ENCODE measurements at regions not wholly inside any gene's neighbourhood (a gene's known extent, or its start where the extent isn't known, plus 50 kb on each side); places are given as distances from the start of the nearest gene placed in this dataset.
"Not testable (repeated sequence)": the region's sequence is repeated elsewhere in the genome, so short reads cannot be mapped to it uniquely, and the experiment has no call there.

DNA sequence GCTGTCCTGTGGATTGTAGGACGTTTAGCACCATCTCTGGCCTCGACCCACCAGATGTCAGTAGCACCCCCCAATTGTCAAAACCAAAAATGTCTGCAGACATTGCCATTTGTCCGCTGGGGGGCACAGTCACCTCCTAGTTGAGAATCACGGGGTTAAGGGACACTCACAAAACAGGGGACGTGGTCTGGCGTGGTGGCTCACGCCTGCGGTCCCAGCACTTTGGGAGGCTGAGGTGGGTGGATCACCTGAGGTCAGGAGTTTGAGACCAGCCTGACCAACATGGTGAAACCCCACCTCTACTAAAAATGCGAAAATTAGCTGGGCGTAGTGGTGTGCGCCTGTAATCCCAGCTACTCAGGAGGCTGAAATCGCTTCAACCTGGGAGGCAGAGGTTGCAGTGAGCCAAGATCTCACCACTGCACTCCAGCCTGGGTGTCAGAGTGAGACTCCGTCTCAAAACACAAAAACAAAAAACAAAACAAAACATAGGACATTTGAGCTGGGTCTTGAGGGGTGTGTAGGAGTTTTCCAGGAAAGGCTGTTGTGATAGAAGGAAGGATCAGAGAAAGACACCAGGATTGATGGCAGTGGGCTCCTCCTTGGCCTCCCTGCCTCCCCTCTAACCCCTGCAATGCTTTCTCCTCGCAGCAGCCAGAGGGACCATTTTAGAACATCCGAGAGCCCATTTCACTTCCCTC, 171.8 kb upstream of the GSE1 start:
- no peak for DNase-seq (ENCODE audit: low read depth, low spot score)

DNA sequence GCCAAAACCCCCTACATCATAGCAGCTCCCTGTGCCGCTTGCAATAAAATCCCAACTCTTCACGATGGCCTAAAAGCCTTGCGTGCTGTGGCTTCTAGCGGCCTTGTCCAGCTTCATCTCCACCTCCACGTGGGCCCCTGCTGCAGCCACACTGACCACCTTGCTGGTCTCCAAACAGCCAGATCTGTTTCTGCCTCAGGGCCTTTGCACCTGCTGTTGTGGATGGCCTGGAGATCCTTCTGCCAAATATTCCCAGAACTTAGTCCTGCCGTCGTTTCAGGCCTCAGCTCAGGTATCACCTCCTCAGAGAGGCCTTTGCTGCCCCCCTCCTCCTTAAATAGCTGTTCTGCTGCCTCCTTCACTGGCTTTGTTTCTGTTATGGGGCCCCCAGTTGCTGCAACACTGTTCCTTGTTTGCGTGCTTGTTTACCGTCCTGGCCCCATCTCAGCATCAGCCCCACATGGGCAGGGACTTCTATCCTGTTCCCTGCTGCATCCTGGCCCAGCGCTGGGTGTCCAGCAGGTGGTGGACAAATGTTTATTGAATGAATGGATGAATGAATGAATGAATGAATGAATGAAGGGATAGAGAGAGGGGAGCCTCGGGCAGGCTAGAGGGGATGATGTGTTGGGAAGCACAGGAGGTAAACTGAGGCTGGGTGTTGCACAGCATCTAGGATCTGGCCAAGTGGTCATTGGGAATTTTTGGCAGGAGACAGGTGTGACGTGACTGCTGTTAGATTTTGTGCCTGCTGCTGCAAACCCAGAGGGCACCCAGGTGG, 171.0 kb upstream of the GSE1 start:
- no peak for DNase-seq (ENCODE audit: low read depth, low spot score)

DNA sequence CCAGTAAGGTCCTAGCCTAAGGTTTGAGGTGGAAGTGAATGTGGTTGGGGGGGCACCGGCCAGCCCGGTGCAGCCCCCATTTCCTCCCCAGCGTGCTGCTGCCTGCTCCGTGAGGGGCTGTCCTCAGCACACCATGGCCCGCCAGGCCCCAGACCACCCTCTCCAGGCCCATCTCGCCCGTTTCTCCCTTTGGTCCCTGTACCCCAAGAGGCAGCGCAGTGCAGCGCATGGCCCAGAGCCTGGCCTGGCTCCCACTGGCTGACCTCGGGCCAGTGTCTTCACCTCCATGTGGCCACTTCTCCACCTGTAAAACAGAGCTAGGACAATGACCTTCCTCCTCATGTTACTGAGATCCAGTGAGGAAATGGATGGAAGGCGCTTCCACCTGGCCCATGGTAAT, 170.0 kb upstream of the GSE1 start:
- DNase-seq (ENCODE audit: low read depth, low spot score), result no peak

DNA sequence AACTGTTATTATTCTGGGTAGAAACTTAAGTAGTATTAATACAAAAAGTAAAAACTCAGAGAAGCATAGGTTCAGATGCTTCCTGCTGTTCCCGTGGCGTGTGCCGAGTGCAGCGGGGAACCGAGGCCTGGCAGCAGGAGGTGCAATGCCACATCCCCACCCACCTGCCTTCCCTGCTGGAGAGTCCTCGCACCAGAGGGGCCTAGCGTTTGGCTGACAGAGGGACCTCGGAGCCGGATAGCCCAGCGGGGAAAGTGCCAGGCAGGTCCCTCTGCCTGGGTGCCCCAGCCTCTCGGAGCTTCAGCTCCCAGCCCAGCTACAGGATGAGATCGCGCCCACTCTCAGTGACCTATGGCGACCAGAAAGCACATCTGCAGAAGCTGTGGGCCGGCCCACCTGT, 169.6 kb upstream of the GSE1 start:
- no peak for DNase-seq (ENCODE audit: low read depth, low spot score)

DNA sequence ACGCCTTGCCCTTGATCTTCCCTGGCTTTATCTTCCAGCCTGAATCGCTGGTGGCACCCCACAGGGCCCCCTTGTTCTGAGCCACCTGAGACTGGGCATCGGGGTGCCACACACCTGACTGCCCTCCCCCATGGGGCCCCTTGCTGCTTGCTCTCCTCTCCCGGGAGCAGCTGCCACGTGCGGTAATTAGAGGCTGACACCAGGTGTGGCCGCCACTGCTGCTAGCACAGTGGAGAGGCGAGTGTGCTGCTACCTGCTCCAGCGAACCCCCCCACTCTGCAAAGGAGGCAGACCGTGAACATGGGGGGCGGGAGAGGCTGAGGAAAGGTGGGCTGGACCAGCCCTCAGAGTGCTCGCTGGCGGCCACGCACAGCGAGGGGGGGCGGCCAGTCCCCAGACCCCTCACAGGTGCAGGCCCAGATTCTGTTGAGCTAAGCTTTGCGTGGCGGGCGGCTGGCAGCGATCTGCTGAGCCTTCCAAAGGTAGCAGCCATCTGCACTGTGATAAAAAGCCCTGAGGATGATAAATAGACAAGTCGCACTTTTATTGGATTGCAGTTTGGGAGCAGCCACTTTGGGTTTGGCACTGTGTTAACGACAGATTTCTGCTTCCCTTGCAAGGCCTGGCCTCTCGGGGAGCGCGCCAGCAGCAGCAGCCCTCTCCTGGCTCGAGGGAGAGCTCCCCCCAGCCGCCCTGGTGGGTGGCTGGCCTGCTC, 167.9 kb upstream of the GSE1 start:
- no peak for DNase-seq (ENCODE audit: low read depth, low spot score)

DNA sequence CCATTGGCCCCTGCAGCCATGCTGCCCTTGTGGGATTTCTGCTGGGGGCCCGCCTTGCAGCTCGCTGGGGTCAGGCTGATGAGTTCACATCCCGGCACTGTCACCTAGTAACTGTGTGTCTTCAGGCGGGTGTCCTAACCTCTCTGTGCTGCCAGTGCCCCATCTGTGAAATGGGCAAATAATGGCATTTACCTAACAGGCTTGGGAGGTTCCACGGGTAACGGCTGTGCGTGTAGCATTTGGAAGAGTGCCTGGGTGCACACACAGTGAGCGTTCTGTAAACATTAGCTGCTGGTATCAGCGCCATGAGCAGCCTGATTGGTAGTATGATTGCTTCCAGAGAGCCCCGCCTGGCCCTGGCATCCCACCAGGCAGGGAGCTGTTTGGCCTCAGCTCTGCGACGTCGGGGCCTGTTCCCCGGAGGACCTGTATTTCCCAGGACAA, 167.3 kb upstream of the GSE1 start:
- DNase-seq (ENCODE audit: low read depth, low spot score), result no peak

DNA sequence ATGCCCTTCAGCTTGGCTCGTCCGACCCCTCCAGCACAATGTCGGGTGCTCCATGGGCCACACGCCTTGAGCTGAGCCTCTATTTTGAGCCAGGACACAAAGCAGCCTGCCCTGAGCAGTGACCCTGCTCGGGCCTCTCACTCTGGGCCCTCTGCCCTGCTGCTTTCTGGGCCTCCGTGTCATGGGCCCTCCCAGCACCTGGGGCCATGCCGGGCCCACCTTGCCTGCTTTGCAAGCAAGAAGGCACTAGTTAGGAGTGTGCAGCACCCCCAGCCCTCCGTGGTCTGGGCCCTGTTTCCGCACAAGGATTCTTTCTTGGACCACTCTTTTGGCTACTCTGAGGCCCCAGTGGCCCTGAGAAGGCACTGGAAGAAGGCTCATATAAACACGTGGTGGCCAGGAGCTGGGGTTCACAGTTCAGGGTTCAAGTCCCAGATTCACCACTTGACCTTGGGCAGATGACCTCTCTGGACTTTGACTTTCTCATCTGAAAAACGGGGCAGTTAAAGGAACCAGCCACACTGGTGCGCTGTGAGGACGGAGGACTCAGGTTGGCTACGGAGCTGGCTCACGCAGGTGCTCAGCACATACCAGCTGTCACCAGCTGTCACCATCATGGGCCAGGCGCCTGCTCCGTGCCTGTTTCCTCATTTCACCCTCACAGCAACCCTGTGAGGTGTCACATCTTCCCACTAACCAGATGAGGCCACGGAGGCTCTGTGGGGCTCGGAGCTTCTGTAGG, 166.0 kb upstream of the GSE1 start:
- no peak for DNase-seq (ENCODE audit: low read depth, low spot score)

DNA sequence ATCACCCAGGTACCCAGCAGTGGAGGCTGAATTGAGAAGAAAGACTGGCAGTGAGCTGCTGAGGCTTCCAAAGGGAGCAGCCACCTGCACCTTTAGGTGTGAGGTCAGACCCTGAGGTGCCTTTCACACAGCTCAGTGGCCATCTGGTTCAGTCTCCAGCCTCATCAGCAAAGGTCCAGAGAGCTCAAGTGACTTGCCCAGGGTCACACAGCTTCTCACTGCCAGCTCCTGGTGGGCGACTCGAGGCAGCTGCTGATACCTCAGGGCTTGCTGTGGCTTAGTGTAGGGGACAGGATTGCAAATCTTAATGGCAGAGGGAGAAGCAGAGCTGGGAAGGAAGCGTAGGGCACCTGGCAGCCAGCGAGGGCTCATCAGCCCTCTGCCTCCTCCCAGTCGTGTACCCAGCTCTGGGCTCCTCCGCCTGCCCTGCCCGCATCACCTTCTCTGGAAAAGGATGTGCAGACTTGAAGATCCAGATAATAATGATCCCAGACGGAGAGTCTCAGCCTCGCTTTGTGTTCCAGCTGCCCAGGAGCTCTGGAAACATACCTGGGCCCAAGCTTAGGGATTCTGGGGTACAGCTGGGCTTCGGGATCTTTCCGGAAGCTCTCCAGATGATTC, 165.3 kb upstream of the GSE1 start:
- DNase-seq (ENCODE audit: low read depth, low spot score), result no peak

DNA sequence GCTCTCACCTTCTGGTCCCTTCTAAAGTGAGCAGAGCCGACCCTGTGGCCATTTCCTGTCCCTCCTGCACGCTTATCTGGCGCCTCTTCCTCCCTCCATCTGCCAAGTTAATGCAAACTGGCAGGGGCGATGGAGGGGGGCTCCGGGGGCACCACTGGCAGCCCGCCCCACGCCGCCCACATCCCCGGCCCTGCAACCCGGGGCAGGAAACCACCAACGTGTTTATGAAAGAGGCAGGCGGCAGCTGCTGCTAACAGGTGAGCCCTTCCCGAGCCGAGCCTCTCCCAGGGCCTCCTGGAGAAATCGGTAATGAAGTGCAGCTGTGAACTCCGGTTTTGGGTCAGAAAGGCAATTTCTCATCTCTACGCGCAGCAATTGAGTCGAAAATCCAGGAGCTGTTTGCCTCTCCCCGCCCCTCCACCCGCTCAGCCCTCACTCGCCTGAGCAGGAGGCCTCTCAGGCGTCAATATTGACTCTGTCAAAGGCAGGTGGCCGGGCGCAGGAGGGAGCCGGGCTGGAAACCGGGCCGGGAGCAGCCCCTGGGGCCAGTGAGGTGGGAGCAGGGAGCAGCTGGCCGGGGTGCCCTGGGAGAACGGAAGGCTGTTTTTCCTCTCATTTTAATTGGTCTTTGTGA, 164.4 kb upstream of the GSE1 start:
- DNase-seq (ENCODE audit: low read depth, low spot score), result no peak

DNA sequence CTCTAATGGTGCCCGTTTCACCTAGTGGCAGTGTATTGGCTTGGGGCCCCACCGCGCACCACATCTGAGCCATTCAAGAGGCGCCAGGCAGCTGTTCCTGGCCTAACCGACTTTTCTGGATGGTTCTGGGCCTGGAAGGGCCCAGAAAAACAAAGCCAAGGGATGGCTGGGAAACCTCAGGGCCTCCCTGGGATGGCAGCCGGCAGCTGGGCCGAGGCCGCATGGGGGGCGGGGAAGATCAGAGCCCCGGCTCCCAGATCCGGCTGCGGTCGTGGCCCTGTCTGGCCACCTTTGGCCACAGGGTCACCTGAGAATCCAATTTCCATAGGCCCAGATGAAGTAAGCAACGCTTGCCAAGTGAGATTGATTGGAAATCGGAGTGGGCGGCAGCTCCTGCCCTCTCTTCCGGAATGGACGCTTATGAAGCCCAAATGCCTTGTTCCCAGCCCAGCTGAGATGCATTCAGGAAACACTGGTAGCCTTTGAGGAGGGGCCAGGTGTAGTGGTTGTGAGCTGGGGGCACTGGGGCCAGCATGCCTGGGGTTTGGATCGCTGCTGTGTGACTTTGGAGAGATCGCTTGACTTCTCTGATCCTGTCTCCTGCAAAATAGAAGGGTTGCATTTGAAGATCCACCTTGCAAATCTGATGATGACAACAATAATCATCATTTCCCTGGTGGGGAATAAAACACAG, 163.8 kb upstream of the GSE1 start:
- DNase-seq (ENCODE audit: low read depth, low spot score), result no peak

DNA sequence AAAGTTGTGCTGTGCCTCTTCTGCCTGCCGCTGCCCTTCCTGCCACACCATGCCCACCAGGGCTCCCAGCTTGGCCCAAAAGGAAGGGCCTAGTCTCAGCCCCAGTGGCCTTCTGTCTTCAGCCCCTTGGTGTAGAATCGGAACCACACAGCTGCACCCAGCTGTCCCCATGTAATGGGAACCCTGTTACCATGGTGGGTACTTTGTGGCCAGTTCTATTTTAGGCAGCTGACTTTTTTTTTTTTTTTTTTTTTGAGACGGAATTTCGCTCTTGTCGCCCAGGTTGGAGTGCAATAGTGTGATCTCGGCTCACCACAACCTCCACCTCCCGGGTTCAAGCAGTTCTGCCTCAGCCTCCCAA, 163.3 kb upstream of the GSE1 start:
- DNase-seq (ENCODE audit: low read depth, low spot score), result no peak

DNA sequence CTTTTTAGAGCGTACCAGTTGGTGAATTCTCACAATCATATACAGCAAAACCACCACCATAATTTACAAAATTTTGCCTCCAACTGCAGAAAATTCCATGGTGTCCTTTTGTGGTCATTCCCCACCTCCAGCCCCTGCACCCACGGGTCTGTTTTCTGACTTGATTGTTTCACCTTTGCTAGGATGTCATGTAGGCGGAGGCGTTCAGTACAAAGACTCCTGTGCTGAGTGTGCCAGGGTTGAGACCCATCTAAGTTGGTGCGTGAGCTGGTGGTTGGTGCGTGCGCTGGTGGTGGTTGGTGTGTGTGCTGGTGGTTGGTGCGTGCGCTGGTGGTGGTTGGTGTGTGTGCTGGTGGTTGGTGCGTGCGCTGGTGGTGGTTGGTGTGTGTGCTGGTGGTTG, 162.0 kb upstream of the GSE1 start:
- not testable (repeated sequence) for DNase-seq (ENCODE audit: low read depth, low spot score)

DNA sequence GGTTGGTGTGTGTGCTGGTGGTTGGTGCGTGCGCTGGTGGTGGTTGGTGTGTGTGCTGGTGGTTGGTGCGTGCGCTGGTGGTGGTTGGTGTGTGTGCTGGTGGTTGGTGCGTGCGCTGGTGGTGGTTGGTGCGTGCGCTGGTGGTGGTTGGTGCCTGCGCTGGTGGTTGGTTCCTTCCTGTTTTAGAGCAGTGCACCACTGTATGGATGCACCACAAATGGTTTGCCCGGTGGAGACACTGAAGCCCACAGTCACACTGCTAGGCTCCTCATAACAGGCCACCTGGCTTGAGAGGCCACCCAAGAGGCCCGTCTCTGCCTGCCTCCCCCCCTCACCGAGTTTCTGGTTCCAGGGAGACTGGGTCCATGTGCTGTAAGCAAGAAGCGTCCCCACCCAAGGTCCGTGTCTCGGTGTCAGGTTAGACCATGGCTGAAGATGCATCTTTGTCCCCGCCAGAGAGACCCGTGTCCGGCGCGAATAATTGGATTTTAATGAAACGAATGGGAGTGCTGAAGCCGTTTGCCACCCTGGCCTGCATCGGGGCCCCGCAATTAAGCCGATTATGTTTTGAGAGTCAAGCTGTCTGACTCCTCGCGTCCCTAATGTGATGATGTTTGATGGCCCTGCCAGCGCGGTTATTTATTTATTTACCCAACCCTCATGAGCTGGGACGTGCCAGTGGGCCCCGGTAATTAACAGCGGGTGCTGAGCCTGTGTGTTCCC, 161.3 kb upstream of the GSE1 start:
- DNase-seq (ENCODE audit: low read depth, low spot score), result no peak

DNA sequence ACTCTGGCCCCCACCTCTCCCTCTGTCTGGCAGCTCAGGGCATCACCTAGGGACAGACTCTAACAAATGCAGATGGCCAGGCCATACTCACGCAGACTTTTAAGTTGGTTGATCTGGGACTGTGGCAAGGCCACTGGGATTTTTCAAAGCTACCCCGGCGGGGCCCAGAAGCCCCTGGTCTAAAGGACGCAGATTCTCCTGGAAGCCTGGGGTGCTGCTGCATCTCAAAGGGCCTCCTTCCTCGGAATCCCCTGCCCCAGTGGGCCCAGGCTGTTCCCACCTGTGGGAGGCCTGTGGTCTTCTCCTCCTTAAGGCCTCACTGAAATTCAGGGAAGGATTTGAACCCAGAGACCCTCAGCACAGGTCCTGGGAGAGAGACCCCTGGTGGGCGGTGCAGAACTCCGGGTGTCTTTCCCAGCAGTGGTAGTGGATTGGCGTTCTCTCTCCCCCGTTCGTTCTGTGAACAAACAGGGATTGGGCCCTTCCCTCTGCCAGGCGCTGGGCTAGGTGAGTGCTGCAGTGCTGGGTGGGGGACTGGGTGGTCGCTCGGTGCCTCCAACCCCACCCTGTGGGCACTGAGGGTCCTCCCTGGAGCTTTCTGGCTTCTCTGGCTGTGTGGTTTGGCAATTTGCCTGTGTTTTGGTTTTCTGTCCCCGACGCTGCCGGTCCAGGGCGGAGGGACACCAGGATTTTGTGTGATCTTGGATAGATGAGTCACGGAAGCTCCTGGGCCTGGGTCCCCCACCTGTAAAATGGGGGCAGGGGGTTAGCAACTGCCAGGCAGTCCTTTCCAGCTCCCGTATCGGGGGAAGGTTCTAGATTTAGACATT, 160.5 kb upstream of the GSE1 start:
- no peak for DNase-seq (ENCODE audit: low read depth, low spot score)

DNA sequence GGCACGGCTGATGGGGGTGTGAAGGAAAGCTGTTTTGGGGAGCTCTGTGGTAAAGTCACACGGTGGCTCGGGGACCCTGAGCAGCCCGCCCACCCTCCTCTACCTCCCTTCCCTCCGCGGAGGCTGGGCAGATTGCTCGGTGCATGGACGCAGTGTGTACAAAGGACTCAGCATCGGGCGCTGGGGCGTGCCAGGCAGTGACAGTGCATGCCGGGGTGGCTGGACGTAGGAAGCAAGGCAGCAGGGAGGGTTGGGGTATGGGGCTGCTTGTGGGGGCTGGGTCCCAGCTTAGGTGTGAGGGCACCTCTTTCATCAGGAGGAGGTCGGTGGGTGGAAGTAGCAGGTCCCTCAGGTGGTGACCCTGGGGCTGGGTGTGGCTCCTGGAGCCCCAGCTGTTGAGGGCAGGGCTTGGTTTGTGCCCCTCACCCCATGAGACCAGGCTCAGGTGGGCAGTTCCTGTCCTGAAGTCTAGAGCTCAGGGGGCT, 159.9 kb upstream of the GSE1 start:
- DNase-seq (ENCODE audit: low read depth, low spot score), result no peak

DNA sequence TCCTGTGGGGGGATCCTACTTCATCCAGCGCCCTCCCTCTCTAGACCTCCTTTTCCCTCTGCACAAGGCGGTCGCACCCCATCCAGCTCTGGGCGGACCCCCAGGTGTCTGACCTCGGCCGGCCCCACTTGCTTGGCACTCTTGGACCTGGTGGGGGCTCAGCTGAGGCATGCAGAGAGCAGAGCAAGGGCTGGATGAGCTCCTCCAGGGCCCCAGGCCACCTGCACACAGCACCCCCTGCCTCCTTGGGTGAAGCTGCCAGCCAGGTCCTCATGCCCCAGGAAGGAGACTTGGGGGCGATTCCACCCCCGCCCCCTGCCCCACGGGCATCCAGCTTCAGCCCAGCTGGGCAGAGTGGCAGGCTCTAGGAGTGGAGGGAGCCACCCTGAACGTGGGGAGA, 159.4 kb upstream of the GSE1 start:
- DNase-seq (ENCODE audit: low read depth, low spot score), result no peak

DNA sequence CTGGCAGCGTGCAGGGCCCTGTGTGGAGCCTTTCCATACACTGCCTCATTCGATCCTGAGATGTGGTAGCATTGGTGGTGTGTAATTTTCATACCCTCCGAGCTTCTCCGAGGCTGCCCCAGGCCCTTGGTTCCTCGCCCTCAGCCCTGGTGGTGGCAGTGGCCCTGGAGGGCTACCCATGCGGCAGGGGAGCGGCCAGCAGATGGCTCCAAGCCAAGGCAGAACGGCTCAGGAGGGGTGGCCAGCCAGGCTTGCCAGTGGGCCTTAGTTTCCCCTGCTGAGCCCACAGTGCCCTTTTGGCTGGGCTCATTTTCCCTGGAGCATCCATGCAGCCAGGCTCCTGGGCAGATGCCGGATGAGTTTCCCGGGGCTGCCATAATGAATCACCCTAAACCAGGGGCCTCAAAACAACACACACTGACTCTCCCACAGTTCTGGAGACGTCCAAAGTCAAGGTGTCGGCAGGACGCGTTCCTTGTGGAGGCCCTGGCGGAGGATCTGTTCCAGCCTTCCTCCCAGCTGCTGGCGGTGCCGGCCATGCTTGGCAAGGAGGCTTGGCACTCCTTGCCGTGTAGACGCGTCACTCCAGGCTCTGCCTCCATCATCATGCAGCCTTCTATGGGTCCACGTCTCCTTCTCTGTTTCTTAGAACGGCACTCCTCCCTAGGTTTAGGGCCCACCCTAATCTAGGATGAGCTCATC, 158.8 kb upstream of the GSE1 start:
- no peak for DNase-seq (ENCODE audit: low read depth, low spot score)

DNA sequence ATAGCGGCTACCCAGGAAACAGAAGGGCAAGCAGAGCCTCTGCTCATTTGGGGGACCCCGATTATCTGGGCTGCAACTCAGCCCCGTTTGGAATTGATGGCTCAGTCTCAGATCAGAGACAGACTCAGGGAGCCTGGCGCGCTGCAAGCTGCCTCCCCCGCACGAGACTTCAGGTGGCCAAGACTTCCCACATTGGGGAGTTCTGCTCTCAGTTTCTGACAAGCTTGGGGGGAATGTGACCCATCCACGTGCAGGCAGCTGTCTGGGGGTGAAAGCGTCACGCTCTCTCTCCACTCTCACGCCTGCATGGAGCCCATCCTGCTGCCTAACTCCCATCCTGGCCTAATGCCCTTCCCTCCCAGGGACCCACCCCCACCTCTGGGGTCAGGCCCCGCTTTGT, 157.6 kb upstream of the GSE1 start:
- no peak for DNase-seq (ENCODE audit: low read depth, low spot score)
